Activated naive CD4-positive, alpha-beta T cell treated with anti-CD3 and anti-CD28 coated beads, Interleukin-2, amount 10 ng/mL, durations not matched to agents 7 days and 5 days (primary cell): ENCODE measurements at regions not wholly inside any gene's neighbourhood (a gene's known extent, or its start where the extent isn't known, plus 50 kb on each side); places are given as distances from the start of the nearest gene placed in this dataset.

ENCODE experiments used
- CTCF ChIA-PET: fragments of 350-600 bp; sonication (Branson Sonifier 250); formaldehyde crosslinking; loops from one replicate; lab custom pipeline; 2021; ENCODE audit warnings: antibody characterized with exemption; lab: Charles Lee
- DNase-seq: peaks from one replicate; pipeline ENCODE4 v3.0.0-alpha.2; 2020
- H3K27ac Mint-ChIP-seq: one replicate; pipeline ENCODE4 v1.8.0; 2021; ENCODE audit warnings: mild to moderate bottlenecking, moderate library complexity, mixed read lengths
- H3K27me3 Mint-ChIP-seq: one replicate; pipeline ENCODE4 v1.8.0; 2021; ENCODE audit warnings: mild to moderate bottlenecking, mixed read lengths
- H3K36me3 Mint-ChIP-seq: one replicate; pipeline ENCODE4 v1.8.0; 2021; ENCODE audit warnings: mixed read lengths
- H3K4me1 Mint-ChIP-seq: one replicate; pipeline ENCODE4 v1.8.0; 2021; ENCODE audit warnings: mixed read lengths
- H3K4me3 Mint-ChIP-seq: one replicate; pipeline ENCODE4 v1.8.0; 2021; ENCODE audit warnings: mild to moderate bottlenecking, moderate library complexity, mixed read lengths
- H3K9me3 Mint-ChIP-seq: one replicate; pipeline ENCODE4 v1.8.0; 2021; ENCODE audit warnings: mixed read lengths

DNA sequence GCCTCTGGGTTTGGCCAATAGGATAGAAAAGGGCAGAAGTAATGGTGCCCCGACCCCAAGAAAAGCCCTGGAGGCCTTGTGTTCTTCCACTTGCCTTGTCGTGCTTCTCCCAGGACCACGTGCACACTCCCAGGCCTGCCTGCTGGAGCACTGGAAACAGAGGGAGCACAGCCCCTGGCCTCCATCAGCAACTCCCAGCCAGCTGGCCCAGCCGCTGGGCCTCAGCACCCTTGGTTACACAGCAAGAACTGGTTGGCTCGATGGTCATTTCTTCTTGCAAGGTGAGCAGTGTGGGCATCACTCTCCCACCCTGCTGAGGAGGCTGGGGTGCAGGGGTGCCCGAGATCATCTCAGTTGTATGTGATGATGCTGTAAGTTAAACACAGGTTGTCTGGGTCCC is 69.2 kb upstream of the CST7 start:
- no peaks in the 10 kb centered on the region for H3K9me3 Mint-ChIP-seq
- no peaks in the 10 kb centered on the region for H3K4me1 Mint-ChIP-seq
- CTCF ChIA-PET, result no interaction called here
- peaks cover 11% of the 10 kb centered on the region for H3K27me3 Mint-ChIP-seq
- H3K36me3 Mint-ChIP-seq, result no peaks in the 10 kb centered on the region
- DNase-seq, result no peak
- no peak overlapping the region for H3K4me3 Mint-ChIP-seq
- no peak overlapping the region for H3K27ac Mint-ChIP-seq

DNA sequence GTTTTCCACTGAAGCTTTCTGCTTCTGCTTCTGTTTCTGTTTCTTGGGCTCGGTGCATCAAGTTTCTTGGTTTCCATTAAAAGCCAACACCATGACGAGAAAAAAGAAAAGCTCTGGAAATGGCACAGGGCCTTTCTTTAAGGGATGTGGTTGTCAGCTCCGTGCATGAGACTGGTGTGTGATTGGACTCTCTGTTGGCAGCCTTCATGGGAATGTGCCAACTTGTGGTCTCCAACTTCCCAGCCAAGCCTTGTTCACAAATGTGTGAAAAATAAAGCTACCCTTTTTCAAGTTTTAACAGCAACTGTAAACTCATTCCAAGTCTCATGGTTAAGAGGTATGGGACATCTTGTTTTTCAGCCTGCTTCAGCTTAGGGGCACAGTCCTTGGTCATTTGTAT is 68.7 kb upstream of the CST7 start:
- CTCF ChIA-PET, result no interaction called here
- H3K27ac Mint-ChIP-seq, result no peak overlapping the region
- no peaks in the 10 kb centered on the region for H3K9me3 Mint-ChIP-seq
- H3K4me3 Mint-ChIP-seq, result no peak overlapping the region
- no peak for DNase-seq
- H3K36me3 Mint-ChIP-seq, result no peaks in the 10 kb centered on the region
- H3K27me3 Mint-ChIP-seq, result peaks cover 11% of the 10 kb centered on the region
- no peaks in the 10 kb centered on the region for H3K4me1 Mint-ChIP-seq

DNA sequence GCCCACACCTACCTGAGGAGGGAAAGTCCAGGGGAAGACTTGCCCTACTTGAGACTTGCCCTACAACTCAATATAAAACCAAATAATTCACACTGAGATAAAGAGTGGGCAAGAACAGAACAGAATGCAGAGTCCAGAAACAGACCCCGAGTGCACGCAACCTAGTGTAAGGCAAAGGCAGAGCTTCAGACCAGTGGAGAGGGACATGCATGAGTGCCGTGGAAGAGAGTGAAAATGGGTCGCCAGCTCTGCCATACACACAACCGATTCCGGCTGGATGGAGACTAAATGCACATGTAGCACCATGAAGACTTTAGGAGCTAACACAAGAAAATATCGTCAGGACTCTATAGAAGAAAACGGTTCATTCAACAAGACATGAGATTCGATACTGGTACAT is 58.8 kb upstream of the CST7 start:
- H3K27ac Mint-ChIP-seq, result no peak overlapping the region
- peaks cover 7% of the 10 kb centered on the region for H3K27me3 Mint-ChIP-seq
- no peaks in the 10 kb centered on the region for H3K4me1 Mint-ChIP-seq
- no peak for DNase-seq
- H3K4me3 Mint-ChIP-seq, result no peak overlapping the region
- CTCF ChIA-PET, result no interaction called here
- no peaks in the 10 kb centered on the region for H3K36me3 Mint-ChIP-seq
- peaks cover 2% of the 10 kb centered on the region for H3K9me3 Mint-ChIP-seq

DNA sequence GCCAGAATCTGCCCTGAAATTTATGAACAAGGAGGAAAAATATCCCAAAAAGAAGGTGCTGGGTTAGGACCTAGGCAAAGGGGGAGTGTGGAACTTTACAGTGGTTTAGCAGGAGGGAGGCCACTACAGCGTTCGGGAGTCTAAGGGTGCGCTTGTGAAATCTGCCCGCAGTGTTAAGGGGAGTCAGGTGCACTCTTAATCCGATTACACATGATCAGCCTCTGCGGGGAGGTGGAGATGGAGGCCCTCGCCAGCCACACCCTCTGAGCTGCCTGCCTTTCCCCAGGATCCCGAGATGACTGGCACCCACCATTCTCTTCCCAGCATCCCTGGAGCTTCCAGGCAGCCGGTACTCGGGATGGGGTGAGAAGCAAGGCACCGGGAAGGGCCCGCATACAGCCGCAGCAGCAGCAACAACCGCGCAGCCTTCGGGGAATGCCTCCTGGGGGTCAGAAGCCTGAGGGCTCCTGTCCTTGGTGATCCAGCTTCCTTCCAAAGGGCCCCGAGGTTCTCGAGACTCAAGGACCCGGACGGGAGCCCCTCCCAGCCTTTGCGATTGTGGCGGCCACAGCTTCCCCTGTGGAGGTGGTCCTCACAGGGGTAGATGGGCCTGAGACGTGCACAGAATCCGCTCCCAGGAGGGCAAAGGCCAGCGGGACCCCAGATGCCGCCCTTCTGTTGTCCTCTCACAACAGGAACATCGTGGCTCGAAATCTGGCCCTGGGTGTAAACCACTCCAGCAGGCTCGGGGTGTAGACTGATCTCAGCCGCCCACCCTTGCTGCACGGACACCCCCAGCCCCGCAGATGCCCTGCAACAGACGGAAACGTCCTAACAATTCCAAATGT is 57.3 kb upstream of the CST7 start:
- Mint-ChIP-seq H3K9me3 (peaks cover 2% of the 10 kb centered on the region), H3K27ac (no peak overlapping the region), H3K27me3 (peaks cover 7% of the 10 kb centered on the region), H3K36me3 (no peaks in the 10 kb centered on the region), H3K4me3 (no peak overlapping the region), H3K4me1 (no peaks in the 10 kb centered on the region)
- CTCF ChIA-PET, result no interaction called here
- DNase-seq, result no peak

DNA sequence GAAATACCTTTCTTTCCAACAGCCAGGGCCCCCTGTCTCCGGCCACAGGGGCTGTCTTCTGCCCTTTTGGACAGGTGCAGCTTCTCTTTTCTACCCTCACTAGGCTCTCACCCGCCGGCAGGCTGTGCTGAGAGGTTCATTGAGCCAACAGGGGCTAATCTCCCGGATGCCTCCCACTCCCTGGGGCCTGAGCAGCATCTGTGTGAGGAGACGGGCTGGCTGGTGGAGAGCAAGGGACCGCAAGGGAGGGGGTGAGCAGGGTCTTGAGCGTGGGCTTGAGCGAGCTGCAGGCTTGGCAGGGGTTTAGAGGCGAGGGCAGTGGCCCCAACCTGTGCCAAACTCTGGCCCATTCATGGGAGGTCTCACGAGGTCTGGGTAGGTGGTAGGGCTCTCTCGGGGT is 56.5 kb upstream of the CST7 start:
- H3K36me3 Mint-ChIP-seq, result no peaks in the 10 kb centered on the region
- H3K9me3 Mint-ChIP-seq, result peaks cover 2% of the 10 kb centered on the region
- CTCF ChIA-PET, result no interaction called here
- no peak for DNase-seq
- H3K27me3 Mint-ChIP-seq, result peaks cover 7% of the 10 kb centered on the region
- H3K27ac Mint-ChIP-seq, result no peak overlapping the region
- H3K4me3 Mint-ChIP-seq, result no peak overlapping the region
- H3K4me1 Mint-ChIP-seq, result no peaks in the 10 kb centered on the region

DNA sequence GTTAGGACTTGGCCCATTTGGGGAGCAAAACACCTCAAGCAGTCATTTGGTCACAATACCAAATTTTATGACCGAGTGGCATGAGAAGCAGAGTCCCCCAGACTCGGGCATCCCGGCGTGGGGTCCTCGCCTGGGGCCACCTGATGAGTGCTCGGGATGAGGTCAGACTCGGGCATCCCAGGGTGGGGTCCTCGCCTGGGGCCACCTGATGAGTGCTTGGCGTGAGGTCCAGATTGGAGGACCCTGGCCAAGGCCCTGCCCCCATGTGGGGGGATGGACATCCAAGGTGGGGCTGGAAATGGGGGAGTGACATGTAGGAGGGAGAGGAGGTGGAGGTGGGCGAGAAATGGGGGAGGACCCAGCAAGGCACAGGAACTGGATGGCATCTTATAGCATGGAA is 56.1 kb upstream of the CST7 start:
- no peak overlapping the region for H3K27ac Mint-ChIP-seq
- no peak for DNase-seq
- peaks cover 4% of the 10 kb centered on the region for H3K9me3 Mint-ChIP-seq
- no peak overlapping the region for H3K4me3 Mint-ChIP-seq
- H3K27me3 Mint-ChIP-seq, result peaks cover 7% of the 10 kb centered on the region
- CTCF ChIA-PET, result no interaction called here
- H3K4me1 Mint-ChIP-seq, result no peaks in the 10 kb centered on the region
- no peaks in the 10 kb centered on the region for H3K36me3 Mint-ChIP-seq

DNA sequence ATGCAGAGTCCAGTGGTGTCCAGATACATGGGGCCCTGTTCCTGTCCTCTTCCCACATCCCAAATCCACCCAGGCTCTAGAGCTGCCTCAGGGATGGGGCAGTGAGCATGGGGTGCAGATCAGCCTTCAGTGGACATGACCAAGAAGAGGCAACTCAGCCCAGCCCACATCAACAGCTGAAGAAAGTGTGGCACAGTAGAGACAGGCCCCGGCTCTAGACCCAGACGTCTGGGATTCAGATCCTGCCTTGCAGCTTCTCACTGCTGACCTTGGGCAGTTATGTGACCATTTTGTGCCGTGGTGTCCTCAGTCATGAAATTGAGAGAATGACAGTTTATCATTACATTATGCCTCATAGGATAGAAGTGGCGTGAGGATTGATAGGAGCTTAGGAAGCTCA is 54.6 kb upstream of the CST7 start:
- CTCF ChIA-PET, result no interaction called here
- H3K4me3 Mint-ChIP-seq, result no peak overlapping the region
- H3K4me1 Mint-ChIP-seq, result no peaks in the 10 kb centered on the region
- peaks cover 13% of the 10 kb centered on the region for H3K9me3 Mint-ChIP-seq
- no peaks in the 10 kb centered on the region for H3K36me3 Mint-ChIP-seq
- H3K27ac Mint-ChIP-seq, result no peak overlapping the region
- DNase-seq, result no peak
- peaks cover 7% of the 10 kb centered on the region for H3K27me3 Mint-ChIP-seq

DNA sequence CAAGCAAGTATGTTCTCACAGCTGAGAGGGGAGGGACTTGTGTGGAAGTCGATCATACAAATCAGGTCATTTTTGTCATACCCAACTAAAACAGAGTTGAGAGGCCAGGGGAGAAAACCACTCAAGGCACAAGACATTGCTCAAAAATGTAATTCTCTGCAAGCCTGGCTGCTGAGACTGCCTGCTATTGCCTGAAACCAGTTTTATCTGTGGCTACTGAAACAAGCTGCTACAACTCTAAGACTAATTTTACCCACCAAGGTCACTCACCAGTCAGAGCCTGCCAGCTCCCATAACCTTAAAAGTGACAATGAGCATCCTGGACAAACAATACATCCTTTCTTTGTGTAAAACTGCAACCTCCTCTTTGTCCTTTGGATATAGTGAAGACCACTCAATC is 54.1 kb upstream of the CST7 start:
- Mint-ChIP-seq H3K27ac (no peak overlapping the region), H3K36me3 (no peaks in the 10 kb centered on the region), H3K4me1 (no peaks in the 10 kb centered on the region), H3K4me3 (no peak overlapping the region), H3K27me3 (peaks cover 7% of the 10 kb centered on the region), H3K9me3 (peaks cover 18% of the 10 kb centered on the region)
- CTCF ChIA-PET, result no interaction called here
- DNase-seq, result no peak

DNA sequence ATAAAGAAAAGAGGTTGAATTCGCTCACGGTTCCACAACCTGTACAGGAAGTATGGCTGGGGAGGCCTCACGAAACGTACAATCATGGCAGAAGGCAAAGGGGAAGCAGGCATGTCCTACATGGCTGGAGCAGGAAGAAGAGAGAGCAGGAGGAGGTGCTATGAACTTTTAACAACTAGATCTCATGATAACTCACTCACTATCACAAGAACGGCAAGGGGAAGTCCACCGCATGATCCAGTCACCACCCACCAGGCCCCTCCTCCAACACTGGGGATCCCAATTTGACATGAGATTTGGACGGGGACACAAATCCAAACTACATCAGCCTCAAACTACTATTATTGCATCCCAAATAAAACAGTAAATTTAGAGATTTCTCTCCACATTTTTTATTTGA is 53.6 kb upstream of the CST7 start:
- DNase-seq, result no peak
- CTCF ChIA-PET, result no interaction called here
- no peak overlapping the region for H3K4me3 Mint-ChIP-seq
- H3K9me3 Mint-ChIP-seq, result peaks cover 20% of the 10 kb centered on the region
- H3K36me3 Mint-ChIP-seq, result no peaks in the 10 kb centered on the region
- H3K27ac Mint-ChIP-seq, result no peak overlapping the region
- no peaks in the 10 kb centered on the region for H3K4me1 Mint-ChIP-seq
- H3K27me3 Mint-ChIP-seq, result peaks cover 7% of the 10 kb centered on the region

DNA sequence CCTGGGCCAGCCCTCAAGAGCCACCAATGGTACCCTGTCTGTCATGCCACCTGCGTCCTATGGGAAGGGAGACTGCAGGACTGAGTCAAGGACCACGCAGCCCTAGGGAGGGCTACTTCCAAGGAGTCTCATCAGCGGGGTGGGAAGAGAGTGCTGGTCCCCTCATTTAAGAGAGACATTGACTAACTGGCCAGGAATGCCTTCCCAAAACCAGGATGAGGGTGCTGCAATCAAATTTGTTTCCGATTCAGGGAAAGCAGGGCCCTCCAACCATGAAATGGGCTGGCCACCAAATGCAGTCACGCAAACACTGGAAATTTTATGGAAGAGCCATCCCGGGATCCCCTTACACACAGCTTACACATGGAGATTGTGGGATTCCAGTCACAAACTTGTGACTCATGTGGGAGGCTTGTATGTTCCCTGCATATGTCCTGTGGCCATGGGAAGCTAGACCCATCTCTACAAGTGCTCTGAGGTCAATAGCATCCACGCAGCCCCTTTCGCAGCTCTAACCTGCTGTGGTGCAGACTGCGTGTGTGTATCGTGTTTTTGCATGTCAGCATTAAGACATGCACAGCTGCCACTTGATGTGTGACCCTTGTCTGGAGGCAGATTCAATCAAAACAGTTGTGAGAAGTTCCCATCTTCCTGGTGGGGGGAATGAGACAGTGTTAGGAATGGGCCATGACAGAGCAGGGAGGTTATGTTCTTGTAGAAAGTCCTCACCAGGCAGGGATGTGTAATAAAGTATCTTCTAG is 53.0 kb upstream of the CST7 start:
- no peaks in the 10 kb centered on the region for H3K36me3 Mint-ChIP-seq
- no peak overlapping the region for H3K27ac Mint-ChIP-seq

DNA sequence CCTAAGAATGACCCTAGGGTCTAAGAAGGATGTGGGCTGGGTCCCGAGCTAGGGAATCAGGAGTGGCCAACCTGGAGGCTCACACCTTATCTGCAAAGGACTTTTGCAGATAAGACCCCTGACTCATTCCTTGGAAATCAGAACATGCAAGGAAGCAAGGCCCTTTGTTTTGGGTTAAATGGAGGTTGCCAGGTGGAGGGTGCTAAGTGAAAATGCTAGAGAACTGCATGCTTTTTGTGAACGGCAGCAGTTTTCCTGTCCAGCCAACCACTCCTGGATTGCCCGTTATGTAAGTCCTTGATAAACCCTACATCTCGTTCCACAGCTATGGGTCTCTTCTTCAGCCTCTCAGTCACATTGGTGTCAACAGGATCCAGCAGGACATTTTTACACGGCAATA is 52.1 kb upstream of the CST7 start:
- Mint-ChIP-seq H3K4me1 (no peaks in the 10 kb centered on the region), H3K4me3 (no peak overlapping the region), H3K9me3 (peaks cover 21% of the 10 kb centered on the region), H3K27ac (no peak overlapping the region), H3K36me3 (no peaks in the 10 kb centered on the region), H3K27me3 (peaks cover 7% of the 10 kb centered on the region)
- DNase-seq, result no peak
- CTCF ChIA-PET, result no interaction called here

More for the DNA sequence above, 53.0 kb upstream of the CST7 start:
- CTCF ChIA-PET, result no interaction called here
- peaks cover 21% of the 10 kb centered on the region for H3K9me3 Mint-ChIP-seq
- DNase-seq, result no peak
- H3K27me3 Mint-ChIP-seq, result peaks cover 7% of the 10 kb centered on the region
- no peaks in the 10 kb centered on the region for H3K4me1 Mint-ChIP-seq
- no peak overlapping the region for H3K4me3 Mint-ChIP-seq

DNA sequence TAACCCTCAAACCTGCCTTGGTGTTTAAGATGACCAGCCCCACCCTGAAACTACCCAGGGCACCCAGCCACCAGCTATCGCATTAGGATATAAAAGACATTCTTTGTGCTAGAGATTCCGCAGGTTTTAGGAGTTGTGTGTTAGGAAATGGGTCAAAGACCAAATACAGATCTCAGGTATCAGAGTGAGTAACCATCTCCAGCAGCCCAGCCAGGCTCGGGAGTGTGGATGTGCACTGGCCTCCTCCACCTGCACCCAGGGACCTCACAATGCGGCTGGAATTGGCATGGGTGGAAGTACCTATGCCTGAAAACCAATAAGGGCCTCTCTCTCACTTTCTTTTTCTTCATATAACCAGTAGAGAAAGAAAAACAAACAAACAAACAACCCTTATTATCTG is 51.1 kb upstream of the CST7 start:
- Mint-ChIP-seq H3K4me3 (no peak overlapping the region), H3K36me3 (no peaks in the 10 kb centered on the region), H3K27me3 (peaks cover 3% of the 10 kb centered on the region), H3K4me1 (no peaks in the 10 kb centered on the region), H3K9me3 (peaks cover 21% of the 10 kb centered on the region), H3K27ac (no peak overlapping the region)
- CTCF ChIA-PET, result no interaction called here
- no peak for DNase-seq

DNA sequence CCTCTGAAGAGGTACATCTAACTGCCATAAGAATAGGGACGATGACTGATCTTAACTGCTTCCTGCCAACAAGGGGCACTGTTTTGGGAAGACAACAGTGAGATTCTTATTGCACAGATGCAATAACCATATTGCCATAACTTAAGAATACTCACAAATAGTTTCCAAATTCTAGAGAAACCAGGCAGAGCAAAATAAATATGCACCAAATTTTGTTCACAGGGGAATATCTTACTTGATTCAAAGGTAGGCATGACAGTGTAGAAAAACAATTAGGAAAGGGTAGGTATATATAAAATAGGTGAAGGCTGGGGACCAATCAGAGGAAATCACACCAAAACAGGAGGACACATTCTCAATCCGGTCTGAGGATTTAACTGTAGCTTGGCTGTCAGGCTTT is 49.9 kb upstream of the CST7 start:
- no peak for DNase-seq
- no peak overlapping the region for H3K27ac Mint-ChIP-seq
- CTCF ChIA-PET, result interaction anchor here (0.6 kb wide), 2 partner anchors 11 to 13 kb away, joined by 3 read pairs; no protein-coding TSS in a partner anchor
- no peaks in the 10 kb centered on the region for H3K4me1 Mint-ChIP-seq
- H3K27me3 Mint-ChIP-seq, result peaks cover under 1% of the 10 kb centered on the region
- no peak overlapping the region for H3K4me3 Mint-ChIP-seq
- H3K36me3 Mint-ChIP-seq, result no peaks in the 10 kb centered on the region
- H3K9me3 Mint-ChIP-seq, result peaks cover 21% of the 10 kb centered on the region
